Daoy (cell line): ENCODE measurements at regions not wholly inside any gene's neighbourhood (a gene's known extent, or its start where the extent isn't known, plus 50 kb on each side); places are given as distances from the start of the nearest gene placed in this dataset.

Experiments used
- DNase-seq: peaks from one replicate; pipeline ENCODE4 v3.0.0-alpha.2; 2015; ENCODE audit warnings: low read depth

- DNase-seq, result no peak
Observed at GRCh38 chr6:33967966-33968724, 164.3 kb upstream of the MLN start.

DNA sequence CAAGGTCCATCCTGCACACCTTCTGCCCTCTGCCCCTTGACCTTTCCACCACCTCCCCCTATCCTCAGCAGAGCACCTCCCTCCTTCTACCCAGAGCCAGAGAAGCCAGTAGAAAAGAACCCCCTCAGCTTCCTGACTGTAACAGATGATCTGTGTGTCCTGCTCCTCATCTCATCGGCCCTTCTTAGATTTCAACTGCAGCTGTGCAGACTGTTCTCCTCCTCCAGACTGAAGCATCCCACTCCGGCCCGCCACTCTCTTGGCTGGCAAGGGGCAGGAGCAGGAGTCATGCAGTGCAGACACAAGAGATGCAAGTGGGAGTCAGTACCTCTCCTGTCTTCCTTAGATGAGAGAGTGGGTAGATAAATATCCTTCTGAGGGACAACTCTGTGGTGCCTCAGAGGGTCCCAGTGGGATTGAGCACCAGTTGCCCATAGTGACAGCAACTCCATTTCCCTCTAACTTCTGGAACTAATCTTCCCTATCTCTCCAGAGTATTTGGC is 163.5 kb upstream of the MLN start:
- DNase-seq, result no peak

DNA sequence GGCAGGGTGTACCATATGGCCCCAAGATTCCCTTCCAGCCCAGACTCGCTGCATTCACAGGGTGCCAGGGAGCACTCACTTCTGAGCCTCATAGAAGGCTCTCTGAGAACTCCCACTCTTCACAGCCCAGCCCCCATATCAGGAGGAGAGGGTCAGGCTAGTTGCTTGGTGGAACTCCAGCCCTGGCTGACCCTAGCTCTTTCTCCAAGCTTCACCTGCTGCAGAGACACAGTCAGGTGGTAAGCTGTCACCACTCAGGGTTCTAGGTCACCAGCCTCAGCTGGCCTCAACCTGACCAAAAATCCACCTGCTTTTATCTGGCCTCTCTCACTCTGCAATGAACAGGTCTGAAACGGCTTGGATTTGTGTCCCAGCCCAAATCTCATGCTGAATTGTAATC is 162.7 kb upstream of the MLN start:
- no peak for DNase-seq

DNA sequence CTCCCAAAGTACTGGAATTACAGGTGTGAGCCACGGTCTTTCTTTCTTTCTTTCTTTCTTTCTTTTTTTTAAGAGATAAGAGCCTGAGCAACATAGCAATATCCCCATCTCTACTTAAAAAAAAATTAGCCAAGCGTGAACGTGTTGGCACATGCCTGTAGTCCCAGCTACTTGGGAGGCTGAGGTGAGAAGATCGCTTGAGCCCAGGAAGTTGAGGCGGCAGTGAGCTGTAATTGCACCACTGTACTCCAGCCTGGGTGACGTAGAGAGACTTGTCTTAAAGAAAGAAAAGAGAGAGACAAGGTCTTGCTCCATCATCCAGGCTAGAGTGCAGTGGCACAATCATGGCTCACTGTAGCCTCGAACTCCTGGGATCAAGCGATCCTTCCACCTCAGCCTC is 162.0 kb upstream of the MLN start:
- DNase-seq, result no peak

- no peak for DNase-seq
Observed at GRCh38 chr6:33964387-33964786, 160.6 kb upstream of the MLN start.

DNA sequence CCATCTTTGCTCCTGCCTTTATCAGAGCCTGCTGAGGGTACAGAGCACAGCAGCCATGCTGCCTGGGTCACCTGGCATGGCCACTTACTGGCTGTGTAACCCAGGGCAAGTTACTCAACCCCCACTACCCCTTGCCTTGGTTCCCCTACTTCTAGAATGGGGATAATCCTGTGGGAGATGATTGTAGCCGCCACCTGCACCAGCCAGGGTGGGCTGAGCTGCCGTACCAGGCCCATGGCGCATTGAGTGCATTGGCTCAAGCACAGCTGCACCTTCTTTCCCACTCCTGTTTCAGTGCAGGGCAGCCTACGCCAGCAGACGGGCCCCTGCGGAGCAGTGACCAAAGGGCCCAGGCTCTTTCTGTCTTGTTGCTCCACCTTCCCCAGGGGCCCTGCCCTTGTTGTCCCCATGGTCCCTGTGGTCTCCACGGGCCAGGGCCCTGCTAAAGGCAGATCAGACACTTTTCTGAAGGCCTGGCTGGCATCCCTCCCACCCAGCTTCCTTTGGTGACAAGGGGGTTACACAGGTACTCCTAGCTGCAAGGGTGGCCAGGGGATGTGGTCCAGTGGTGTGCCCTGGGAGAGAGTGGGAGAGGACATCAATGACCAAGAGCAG is 159.4 kb upstream of the MLN start:
- DNase-seq, result no peak

DNA sequence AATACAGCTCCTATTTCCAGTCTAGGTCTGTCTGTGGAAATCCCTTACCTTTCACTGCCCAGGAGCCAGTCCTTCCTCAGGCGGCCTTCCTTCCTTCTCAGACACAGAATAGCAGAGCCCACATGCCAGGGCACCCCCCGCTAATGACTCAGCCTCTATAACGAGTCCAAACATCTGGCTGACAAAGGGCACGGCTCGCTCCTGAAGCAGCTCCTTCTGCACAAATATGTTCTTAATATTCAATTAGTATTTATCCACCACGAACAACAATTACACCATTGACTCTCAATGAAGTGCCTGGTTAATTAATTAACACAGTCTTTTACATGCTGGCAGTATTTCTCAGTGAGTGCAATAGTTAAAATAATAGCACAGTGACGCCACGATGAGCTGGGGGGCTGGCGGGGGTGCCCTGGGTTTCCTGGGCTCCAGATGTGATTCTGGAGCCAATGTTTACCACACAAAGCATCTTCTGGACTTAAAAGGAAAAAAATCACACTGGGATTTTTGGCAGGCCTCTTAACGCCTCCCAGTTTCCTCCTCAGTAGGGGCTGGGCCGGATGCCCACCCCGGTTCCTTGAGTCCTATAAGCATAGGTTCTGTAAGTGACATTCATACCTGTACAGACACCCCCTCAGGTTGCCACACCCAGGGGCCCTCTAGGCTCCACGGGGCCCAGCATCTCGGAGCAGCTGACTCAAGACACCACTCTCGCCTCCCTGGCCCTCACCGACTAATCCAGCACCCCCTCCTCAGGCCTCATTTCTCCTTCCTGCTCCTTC is 158.6 kb upstream of the MLN start:
- DNase-seq, result peak; percentile 70

DNA sequence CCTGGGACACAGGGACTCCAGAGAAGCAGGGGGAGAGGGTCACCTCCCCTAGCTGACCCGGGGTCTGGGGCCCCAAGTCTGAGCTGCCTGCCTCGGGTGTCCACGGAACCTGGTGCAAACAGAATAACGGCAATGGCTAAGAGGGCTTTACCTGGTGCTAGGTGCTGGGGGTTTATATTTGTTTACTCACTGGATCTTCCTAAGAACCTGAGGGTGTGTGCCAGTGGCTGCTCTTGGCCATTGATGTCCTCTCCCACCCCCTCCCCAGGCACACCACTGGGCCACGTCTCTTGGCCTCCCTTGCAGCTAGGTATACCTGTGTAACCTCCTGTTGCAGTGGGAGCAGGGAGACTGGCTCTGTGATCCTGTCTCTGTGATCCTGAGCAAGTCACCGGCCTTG is 157.9 kb upstream of the MLN start:
- DNase-seq, result no peak

DNA sequence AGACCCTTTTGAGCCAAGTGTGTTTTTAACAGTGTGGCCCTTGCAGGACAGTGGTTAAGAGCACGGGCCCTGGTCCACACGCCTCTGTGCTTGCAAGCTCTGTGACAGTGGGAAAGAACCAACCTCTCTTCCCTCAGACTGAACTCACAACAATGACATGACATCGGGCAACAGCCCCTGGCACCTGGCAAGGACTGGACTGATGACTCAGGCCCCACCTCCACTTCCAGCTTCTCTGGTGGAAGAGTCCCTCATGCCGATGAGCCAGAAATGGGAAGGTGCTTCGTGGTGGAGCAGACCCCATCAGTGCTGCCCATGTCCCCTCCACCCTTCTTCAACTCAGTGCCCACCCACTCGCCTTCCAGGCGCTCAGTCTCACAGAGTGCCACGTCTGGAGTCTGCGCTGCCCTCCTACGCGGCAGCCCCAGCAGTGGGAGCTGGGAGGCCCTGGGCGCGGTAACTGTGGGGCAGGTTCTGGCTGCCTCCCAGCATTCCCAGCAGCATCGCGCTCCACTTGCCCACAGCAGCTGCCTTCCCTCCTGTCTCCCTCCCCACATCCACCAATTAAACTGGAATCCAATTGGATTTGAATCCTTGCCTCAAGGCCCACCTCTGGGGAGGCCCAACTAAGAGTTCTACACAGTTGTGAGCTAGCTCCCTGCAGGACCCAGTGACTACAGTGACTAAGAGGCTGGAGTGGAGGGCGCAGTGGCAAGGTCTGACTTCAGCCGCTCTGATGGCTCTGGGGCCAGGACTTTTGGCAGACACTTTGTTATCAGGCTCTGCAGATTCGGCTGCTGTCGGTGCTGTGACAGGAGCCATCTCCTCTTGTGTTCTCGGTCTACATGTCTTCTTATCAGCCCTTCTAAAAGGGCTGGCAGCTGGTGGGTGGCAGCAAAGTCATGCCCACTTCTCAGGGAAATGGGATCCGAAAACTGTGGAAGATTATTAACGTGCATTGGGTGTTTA is 156.8 kb upstream of the MLN start:
- DNase-seq, result peak; percentile 18

- no peak for DNase-seq
Observed at GRCh38 chr6:33959661-33960344, 156.0 kb upstream of the MLN start.

GRCh38 chr6:33959329-33959651 is 155.5 kb upstream of the MLN start:
- DNase-seq, result no peak

GRCh38 chr6:33958526-33959328 is 154.9 kb upstream of the MLN start:
- no peak for DNase-seq

DNA sequence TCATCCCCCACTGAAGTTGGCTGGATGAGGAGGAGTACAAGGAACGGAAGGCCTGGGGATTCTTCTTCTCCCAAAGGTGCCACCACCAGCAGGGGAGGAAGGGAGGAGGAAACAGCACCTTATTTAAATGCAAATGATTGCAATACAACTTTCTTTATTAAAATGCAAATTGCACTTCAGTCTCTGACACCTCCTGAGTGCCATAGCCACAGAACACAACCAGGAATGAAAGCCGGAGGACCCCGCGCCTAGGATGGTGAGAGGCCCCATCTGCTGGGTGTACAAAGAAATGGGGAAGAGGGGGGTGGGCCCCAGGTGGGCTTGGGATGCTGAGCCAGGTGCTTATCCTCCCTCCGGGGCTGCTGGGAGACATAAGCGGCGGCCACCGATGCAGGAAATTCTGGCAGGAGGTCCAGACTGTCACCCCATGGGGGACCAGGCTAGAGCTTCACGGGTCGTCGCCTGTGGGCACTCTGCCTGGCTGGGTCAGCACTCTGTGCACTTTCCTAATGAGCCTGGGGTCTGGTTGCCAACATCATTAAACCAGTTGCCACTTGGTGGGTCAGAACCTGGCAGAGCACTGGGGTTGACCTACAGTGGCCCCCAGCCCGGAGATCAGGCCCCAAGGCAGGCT is 154.2 kb upstream of the MLN start:
- DNase-seq, result no peak

GRCh38 chr6:33957131-33957891 is 153.5 kb upstream of the MLN start:
- no peak for DNase-seq

DNA sequence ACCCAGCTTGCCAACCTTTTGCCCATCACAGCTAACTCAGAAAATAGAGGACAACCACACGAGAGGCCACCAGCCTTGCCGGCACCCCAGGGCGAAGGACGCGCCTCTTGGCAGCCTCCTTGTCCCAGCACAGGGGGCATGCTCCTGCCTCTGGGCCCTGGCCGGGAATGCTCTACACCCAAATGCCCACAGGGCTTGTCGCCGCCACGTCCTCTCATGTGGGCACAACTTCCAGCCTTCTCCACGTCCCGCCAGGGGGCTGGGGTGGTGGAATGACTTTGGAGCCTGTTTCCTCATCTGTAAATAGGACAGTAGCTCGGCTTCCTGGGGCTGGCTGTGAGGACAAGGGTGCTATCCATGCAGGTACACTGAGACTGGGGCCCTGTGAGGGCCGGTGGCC is 152.4 kb upstream of the MLN start:
- DNase-seq, result no peak

- DNase-seq, result no peak
Observed at GRCh38 chr6:33955566-33955965, 151.8 kb upstream of the MLN start.

DNA sequence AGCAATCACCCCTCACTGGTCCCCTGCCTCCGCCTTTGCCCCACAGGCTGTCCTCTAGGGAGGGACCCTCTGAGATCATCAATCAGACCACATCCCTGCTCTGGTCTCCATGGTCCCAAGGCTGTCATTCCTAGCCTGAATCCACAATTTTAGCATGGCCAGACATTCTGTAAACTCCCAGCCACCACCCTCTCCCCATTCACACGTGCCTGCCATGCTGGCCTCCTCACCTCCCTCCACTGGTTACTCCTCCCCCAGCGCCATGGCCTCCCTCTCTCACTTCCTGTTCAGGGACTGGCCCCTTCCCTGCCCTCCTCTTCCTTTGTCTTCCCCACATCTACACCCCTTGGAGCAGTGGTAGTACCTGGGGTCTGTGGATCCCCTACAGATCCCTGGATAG is 150.7 kb upstream of the MLN start:
- no peak for DNase-seq

- no peak for DNase-seq
Observed at GRCh38 chr6:33953171-33953570, 149.4 kb upstream of the MLN start.

DNA sequence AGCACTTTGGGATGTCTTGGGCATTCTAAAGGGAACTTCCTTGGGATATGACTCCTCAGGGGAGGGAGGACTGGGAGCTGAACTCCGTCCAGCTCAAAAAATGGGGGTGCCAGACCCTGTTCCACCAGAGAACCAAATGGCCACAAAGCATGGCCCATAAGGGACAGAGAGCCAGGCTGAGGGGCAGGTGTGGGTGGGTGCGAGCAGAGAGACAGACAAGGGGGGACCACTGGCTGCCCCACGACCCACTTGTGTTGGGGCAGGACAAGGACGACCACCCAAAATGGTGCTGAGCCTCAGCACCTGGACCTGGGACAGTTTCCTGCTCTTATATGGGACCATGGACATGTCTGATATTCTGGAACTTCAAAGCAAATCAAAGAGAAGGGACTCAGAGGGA is 148.2 kb upstream of the MLN start:
- no peak for DNase-seq
